HG03439 (cell line): ENCODE measurements at regions not wholly inside any gene's neighbourhood (a gene's known extent, or its start where the extent isn't known, plus 50 kb on each side); places are given as distances from the start of the nearest gene placed in this dataset.
"Not testable (repeated sequence)": the region's sequence is repeated elsewhere in the genome, so short reads cannot be mapped to it uniquely, and the experiment has no call there.

Experiments used
- ATAC-seq: cut with Tn5 transposase; IDR thresholded peaks from one replicate; pipeline ENCODE4 v1.9.1; 2021; ENCODE audit warnings: mild to moderate bottlenecking, moderate library complexity; ENCODE audit not compliant: unreplicated experiment

DNA sequence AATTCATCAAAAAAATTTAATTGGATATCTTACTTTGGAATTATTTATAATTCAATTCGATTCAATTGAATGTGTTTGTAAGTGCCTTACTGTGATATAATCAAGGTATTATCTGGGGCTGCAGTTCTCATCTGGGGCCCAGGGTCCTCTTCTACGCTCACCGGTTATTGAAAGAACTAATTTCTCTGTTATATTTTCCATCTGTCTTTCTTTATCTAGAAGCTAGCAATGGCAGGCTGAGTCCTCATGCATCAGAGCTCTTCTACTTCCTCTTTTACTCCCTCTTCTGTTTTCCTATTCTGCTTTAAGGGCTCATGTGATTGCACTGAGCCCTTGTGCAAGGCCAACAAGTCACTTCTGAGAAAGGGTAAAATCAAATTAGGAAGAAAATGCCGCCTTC is 315.6 kb downstream of the RAD51AP2 start:
- not testable (repeated sequence) for ATAC-seq

DNA sequence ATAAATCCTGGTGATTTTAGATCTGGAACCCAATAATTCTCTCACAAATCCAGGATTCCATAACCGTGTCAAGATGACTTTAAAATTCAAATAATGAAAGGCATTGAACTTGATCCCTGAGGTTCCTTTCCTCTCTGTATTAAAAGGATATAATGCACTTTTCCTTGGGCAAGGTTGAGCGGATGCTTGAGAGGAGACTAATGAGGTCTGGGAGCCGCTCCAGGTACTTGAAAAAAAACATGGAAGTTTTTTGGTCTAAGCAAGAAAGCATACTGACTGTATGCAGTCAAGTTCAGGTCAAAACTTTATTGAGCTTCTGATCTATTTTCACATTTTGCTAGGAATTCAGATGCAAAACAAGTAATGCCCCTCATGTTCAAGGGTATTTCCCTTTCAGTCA is 318.5 kb downstream of the RAD51AP2 start:
- ATAC-seq = no peak

DNA sequence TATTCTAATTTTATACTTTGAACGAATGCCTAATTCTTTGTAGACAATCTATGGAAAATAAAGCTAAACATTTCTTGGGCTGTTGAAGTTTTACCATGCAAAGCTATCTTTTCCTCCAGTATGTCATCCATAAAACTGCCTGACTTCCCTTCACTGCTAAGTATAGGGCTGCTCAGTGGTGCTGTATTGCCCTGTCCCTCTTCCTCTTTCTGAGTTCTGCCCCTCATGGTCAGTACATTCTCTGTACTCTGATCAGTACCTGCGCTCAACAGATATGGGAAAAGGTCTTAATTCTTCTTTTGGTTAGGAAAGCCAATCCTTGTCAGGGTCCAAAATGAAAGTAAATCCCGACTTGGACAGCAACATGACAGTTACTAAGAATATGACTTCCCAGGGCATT is 321.9 kb downstream of the RAD51AP2 start:
- ATAC-seq = no peak

DNA sequence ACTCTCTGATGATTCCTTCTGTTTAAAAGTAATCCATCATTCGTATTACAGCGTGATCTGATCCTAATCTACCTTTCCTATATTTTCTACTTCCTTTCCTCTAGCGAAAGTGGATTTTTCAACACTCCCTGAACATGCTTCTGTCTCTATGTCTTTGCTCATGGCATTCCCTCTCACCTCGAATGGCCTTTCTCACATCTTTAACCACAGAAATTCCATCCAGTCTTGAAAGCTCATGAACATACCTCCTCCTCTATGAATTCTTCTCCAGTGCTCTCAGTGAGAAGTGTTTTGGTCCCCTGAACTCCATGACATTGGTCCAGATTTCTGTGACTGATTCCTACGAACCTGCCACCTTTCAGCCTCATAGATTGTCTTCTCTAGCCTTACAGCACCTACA is 323.2 kb downstream of the RAD51AP2 start:
- no peak for ATAC-seq

DNA sequence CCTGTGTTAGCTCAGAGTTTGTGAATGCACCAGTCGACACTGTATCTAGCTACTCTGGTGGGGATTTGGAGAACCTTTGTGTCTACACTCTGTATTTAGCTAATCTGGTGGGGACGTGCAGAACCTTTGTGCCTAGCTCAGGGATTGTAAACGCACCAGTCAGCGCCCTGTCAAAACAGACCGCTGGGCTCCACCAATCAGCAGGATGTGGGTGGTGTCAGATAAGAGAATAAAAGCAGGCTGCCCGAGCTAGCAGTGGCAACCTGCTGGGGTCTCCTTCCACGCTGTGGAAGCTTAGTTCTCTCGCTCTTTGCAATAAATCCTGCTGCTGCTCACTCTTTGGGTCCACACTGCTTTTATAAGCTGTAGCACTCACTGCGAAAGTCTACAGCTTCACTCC is 324.2 kb downstream of the RAD51AP2 start:
- no peak for ATAC-seq

DNA sequence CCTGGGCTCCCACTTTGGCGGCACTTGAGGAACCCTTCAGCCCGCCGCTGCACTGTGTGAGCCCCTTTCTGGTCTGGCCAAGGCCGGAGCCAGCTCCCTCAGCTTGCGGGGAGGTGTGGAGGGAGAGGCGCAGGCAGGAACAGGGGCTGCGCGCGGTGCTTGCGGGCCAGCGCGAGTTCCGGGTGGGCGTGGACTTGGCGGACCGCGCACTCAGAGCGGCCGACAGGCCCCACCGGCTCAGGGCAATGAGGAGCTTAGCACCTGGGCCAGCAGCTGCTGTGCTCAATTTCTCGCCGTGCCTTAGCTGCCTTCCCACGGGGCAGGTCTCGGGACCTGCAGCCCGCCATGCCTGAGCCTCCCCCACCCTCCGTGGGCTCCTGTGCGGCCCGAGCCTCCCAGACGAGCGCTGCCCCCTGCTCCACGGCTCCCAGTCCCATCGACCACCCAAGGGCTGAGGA is 324.8 kb downstream of the RAD51AP2 start:
- ATAC-seq = not testable (repeated sequence)

DNA sequence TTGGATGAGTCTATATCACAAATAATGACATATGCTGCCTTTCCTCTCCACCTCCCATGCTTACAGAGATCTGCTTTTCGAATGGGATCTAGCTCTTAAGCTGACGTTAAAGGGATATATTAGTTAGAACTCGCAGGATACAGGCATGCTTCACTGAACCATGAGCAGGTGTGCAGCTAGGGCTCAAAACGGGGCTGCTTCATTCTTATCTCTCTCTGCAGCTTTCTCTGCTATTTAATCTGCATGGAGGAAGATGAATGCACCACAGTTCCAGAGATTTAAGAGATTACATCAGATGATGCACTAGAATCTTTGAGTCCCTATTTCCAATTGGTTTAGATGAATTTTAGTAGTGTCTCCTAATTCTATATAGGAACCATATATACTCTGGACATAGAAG is 327.0 kb downstream of the RAD51AP2 start:
- no peak for ATAC-seq

DNA sequence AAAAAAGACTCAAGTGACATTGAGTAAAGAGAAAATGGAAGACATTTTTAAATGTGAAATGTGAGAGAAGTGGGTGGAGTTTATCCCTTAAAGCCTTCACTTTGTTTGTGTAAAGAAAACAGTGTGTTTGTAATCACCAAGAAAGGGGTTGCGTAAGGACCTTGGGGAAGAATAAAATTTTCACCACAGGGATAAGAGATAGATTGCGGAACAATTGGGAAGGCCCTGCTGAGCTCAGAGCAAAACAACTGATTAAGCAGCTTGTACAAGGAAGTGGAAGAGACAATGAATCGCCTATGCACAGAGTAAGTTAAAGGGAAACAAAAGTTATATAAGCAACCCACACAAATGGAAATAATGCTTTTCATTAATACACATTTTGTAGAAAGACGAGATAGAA is 327.7 kb downstream of the RAD51AP2 start:
- ATAC-seq = no peak

DNA sequence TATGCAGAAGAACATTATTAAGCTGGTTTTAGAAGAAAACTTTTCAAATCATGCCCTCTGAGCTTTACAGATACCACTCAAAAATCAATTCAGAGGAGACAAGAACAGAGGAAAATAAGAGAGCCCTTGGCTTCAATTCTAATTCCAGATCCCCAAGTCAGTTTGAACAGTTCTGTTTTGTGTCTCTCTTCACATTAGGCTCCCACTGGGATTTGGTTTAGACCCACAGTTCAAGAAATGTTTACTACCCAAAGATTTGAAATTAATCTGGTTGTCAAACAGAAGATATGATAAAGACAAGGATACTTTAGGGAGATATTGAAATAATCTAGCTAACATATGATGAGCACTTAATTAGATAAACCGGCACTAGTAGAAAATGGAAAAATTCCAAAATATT is 329.5 kb downstream of the RAD51AP2 start:
- ATAC-seq = no peak

DNA sequence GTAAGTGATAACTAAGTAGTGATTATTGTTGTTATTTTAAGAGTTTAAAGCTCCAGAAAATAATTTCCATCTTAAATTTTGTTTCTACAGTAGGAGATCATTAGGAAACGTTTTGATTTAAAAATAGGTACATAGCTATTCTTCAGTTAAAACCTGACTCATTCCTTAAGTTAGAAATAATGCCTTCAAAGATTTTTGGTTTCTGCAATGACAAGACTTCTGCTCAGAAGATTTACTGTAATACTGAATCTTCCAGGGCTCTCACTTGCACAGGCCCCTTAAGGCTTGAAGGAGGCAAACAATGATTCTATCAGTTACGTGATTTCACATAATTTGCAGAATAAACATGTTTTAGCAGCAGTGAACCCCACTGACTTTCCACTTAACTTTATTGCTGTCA is 333.7 kb downstream of the RAD51AP2 start:
- ATAC-seq = no peak

DNA sequence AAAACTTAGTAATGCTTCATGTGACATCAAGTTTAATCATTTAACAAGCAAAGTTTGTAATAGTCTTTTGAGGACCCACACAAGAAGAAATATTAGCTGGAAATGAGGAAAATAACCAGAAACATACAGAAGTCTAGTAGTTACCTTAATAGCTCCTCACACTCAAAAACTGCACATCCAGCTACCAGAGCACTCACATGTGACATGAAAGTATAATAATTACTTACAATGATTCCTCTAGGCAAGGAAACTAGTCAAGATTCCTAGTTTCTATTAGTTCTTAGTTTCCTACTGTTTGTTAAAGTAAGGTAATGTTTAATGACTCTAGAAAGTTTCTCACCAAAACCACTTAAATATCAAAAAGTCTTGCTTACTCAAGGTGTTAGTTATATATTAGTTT is 335.8 kb downstream of the RAD51AP2 start:
- ATAC-seq = no peak

DNA sequence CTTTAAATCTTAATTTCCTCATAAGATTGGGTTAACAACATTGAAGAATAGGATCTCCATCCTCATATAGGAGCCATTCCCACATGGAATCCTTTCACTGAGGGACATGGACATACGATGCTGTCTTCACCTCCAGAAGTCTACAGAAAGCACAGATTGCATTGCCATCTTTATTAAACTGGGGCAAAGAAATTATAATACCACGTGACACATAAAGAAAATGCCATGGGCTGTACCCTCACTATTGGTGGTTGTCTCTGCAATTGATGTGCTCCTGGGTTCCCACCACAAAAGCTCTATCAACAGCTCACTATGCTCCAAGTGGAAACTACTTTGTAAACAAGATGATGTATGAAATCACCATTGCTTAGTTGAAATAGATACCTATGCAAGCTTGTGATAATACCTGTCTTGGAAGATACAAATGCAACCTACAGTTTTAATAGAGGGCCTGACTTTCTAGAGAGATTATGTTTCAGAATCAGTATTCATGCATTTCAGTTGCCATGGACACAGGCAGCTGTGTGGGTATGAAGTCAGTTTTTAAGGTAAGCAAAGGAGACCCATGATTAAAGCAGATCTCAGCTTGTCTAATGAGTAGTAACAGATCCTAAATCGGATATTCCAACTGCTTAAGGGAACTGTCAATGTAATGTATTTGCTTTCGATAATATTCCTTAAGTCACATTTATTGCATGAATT is 337.0 kb downstream of the RAD51AP2 start:
- ATAC-seq = no peak

DNA sequence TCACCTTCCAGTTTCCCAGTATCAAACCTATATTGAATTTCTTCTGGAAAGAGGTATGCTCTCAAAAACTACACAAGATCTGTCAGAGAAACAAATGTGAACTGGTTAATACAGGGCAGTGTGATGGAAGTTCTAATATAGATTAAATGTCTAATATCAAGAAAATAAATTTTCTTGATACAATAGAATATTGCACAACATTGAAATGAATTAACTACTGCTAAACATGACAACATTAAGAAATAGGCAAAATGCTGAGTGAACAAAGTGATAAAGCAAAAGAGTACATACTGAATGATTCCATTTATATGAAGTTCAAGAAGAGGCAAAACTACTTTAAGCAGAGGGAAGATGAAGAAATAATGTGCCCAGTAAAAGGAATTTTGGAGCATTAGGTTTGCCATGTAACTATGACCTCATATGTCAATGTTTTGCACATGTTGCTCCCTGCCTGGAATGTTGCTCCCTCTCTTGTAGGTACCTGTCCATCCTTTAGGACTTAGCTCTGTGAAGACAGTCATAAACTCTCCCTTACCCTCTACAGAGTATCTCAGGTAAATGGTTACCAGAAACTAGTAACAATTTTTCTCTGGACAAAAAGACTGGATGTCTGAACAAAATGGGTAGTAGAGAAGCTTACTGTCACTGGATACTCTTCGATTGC is 339.0 kb downstream of the RAD51AP2 start:
- ATAC-seq = no peak

DNA sequence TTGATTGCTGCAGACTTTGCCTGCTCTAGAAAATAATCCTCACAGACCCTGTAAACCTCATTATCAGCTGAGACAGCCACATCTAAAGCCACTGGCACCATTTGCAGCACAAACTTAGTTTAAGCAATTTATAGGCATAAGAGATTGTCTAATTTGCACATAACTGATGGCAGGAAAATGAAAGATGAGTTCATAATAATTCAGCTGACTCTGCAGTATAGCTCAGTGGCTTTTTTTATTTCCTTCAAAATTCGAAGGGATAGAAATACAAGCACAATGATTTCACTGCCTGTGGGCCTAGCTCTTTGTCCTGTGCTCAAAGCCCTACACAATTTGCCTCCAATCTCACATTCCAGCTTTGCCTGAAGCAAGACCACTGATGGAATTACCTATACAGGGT is 341.2 kb downstream of the RAD51AP2 start:
- ATAC-seq = no peak

DNA sequence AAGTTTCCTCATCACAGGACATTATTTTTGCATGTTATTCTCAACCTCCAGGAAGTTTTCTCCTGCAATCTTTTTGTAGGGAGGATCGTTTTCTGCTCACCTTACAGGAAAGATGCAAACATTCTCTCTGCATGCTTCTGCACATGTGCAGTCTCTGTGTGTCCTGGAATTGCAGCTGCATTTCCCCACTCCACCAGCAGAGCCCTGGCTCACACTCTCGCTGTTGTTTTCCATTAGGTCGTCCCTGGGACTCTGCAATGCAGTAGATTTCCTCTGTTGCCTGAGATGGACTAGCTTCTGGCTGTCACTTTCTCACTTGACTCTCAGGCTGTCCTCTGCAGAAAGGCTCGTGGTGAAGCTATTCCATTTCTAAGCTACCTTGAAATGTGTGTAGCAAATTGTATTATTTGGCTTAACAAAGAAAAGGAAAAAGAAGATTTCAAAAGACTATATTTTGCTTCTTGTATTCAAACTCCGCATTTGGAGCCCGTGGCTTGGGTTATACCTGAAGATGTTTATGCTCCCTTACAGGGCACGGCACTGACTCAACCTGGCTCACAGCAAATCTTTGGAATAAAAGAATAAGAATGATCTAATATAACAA is 346.7 kb downstream of the RAD51AP2 start:
- peak; percentile 68 for ATAC-seq

DNA sequence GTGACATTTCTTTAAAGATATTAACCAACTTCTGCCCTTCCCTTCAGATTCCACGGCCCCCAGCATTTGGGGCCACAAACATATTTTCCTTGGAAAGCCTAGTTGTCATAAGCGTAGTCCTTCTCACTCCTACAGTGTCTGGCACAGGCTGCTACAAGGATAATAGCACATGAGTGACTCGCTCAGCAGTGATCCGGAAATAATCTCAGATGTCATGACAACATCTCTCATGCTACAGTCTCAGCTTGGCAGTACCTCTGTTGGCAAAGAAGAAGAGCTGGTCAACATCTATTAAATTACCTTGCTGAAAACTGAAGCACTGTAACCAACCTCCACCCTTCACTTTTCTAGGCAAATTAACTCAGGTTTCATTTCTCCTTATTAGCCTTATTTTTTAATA is 351.7 kb downstream of the RAD51AP2 start:
- ATAC-seq = no peak

DNA sequence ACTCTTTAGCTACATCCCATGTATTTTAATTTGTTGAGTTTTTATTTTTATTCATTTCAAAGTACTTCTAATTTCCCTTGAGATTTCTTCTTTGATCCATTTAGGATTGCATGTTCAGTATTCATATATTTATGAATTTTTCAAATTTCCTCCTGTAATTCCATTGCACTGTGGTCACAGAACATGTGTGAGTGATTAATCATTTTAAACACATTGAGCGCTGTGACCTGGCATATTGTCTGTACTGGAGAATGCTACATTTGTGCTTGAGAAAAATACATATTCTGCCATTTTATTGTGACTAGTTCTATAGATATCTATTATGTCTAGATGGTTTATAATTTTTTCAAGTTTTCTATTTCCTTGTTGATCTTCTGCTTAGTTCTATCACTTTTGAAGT is 353.7 kb downstream of the RAD51AP2 start:
- ATAC-seq = no peak

DNA sequence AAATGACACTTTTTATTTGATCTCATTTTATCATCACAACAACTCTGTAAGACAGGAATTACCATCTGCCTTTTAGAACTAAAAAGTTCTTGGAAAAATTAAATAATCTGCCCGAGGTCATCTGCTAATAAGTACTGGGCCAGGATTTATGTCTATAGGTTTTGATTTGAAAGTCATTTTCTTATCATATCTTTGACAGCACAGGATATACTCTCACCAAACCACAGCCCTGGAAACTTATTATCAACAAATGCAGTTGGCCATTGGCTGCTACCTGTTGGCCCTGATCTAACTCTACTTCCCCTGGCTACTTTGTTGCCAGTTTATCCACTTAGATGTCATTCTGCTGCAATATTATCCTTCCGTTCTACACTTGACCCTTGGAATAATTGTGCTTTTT is 354.6 kb downstream of the RAD51AP2 start:
- no peak for ATAC-seq

DNA sequence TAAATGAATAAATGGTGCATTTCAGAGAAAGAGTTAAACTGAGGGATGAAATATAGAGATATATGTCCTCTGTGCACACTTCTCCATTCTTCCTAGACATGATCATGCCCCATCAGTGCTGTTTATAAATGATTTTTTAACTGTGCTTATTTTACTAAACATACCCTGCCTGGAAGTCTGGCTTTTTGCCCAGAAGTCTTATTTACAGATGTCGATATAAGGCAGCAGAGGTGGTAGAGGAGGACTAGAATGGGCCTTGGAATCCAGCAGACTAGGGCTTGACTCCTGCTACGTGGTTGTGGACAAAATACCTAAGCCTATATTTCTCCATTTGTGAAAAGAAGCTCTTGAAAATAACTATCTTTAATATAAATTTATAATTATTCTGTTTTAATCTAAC is 355.5 kb downstream of the RAD51AP2 start:
- no peak for ATAC-seq

DNA sequence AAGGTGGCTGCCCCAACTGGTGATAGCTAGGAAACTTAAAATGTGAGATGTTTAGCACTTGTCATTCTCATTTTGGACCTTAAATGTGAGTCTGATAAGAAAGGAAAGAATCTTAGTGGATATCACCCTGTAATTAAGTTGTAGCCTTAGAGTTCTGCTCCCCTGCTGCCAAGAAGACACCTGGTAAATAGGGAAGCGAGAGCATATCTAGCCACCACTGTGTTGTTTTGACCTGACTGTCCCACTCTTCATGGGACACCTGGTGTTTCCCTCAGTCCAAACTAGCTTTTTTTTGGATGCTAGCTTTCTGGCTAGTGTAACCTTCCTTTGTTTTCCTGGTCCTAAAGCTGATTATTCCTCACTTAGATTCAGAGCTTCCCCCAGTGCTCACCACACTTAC is 357.6 kb downstream of the RAD51AP2 start:
- ATAC-seq = no peak

DNA sequence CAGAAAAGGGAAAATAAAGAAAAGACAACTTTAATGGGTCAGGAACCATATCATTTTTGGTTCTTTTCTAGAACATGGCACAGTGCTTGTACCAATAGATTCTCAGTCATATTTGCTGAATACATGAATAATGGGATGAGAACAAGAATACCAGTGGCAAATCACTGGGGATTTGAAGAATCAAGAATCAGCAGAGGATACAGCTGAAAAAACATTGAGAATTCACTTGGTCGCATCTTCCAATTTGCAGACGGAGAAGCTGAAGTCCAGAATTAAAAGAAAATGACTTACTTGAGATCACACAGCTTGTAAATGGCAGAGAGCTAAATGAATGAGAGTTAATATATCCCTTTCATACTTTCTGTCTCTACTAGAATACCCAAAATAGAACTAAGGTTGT is 362.2 kb downstream of the RAD51AP2 start:
- ATAC-seq = no peak

DNA sequence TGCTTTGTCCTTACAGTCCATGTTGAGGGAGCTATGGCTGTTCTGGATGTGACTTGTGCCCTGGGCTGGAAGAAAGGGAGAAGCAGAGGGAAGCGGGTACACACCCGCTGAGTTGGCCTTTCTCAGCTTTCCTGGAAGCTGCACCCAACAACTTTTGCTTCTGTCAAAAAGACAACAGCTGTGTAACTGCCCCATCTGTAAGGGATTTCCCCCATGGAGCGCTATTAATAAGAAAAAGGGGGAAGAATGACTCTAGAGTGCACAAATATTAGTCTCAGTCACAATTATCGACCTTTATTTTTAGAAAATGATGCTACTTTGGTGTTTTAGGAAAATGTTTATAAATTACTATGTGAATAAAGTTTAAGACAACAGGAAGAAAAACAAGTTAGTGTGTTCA is 368.3 kb downstream of the RAD51AP2 start:
- ATAC-seq = no peak
